Astrocyte (in vitro differentiated cells and primary cell): ENCODE measurements at regions not wholly inside any gene's neighbourhood (a gene's known extent, or its start where the extent isn't known, plus 50 kb on each side); places are given as distances from the start of the nearest gene placed in this dataset.

Experiments
- EZH2 ChIP-seq: IDR thresholded peaks from 2 replicates; pipeline ENCODE4 v1.6.1; 2012; ENCODE audit warnings: mild to moderate bottlenecking, low read length, inconsistent platforms; ENCODE audit not compliant: insufficient read depth
- TF ChIP-seq, protein P1 (sequence below): IDR thresholded peaks from 2 replicates; pipeline ENCODE4 v1.5.1; 2011; ENCODE audit warnings: low read depth, mild to moderate bottlenecking, inconsistent platforms, low read length, moderate library complexity; ENCODE audit not compliant: insufficient read depth

DNA sequence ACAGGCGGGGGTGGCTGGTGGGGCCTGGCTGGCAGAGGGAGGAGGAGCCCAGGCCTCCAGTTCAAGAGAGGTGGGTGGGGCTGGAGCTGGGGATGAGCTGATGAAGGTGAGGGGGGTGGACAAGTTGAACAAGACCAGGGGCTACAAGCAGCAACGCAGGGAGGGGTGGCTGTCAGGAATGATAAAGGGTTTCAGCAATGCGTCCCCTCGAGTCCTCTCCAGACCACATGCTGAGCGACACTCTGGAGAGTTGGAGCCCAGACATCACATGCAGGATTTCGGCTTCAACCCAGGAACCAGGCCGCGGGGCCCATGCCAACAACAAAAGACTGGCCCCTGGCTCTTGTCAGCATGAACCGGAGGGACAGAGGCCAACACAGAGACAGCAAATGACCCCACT is 480.3 kb downstream of the BRD1 start:
- TF ChIP-seq, protein P1, sequence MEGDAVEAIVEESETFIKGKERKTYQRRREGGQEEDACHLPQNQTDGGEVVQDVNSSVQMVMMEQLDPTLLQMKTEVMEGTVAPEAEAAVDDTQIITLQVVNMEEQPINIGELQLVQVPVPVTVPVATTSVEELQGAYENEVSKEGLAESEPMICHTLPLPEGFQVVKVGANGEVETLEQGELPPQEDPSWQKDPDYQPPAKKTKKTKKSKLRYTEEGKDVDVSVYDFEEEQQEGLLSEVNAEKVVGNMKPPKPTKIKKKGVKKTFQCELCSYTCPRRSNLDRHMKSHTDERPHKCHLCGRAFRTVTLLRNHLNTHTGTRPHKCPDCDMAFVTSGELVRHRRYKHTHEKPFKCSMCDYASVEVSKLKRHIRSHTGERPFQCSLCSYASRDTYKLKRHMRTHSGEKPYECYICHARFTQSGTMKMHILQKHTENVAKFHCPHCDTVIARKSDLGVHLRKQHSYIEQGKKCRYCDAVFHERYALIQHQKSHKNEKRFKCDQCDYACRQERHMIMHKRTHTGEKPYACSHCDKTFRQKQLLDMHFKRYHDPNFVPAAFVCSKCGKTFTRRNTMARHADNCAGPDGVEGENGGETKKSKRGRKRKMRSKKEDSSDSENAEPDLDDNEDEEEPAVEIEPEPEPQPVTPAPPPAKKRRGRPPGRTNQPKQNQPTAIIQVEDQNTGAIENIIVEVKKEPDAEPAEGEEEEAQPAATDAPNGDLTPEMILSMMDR = no peak
- TF ChIP-seq EZH2 = no peak
